Suprapubic skin (tissue), 4 donors: ENCODE measurements at regions not wholly inside any gene's neighbourhood (a gene's known extent, or its start where the extent isn't known, plus 50 kb on each side); places are given as distances from the start of the nearest gene placed in this dataset.

ENCODE experiments used
- CTCF ChIP-seq, 2 donors: fragments of 200-600 bp in 1 of 2; fragments of 450-650 bp in 1 of 2; sonication (generic) in 1 of 2; IDR thresholded peaks; one replicate each; pipeline ENCODE4 v1.5.1; 2016 to 2019; ENCODE audit warnings: antibody characterized with exemption in 2 of 2, mild to moderate bottlenecking in 1 of 2, moderate library complexity in 1 of 2
- EP300 ChIP-seq: sonication (generic); formaldehyde crosslinking; IDR thresholded peaks from one replicate; pipeline ENCODE4 v1.6.1; 2017; ENCODE audit warnings: antibody characterized with exemption
- POLR2A ChIP-seq, 2 donors: fragments of 450-650 bp; IDR thresholded peaks; one replicate each; pipeline ENCODE4 v1.6.1; 2017; ENCODE audit warnings: antibody characterized with exemption in 2 of 2, mild to moderate bottlenecking in 2 of 2, moderate library complexity in 2 of 2
- POLR2AphosphoS5 ChIP-seq, 3 donors: sonication (generic); formaldehyde crosslinking; IDR thresholded peaks; one replicate each; pipeline ENCODE4 v1.6.1; 2017; ENCODE audit warnings: antibody characterized with exemption in 3 of 3

DNA sequence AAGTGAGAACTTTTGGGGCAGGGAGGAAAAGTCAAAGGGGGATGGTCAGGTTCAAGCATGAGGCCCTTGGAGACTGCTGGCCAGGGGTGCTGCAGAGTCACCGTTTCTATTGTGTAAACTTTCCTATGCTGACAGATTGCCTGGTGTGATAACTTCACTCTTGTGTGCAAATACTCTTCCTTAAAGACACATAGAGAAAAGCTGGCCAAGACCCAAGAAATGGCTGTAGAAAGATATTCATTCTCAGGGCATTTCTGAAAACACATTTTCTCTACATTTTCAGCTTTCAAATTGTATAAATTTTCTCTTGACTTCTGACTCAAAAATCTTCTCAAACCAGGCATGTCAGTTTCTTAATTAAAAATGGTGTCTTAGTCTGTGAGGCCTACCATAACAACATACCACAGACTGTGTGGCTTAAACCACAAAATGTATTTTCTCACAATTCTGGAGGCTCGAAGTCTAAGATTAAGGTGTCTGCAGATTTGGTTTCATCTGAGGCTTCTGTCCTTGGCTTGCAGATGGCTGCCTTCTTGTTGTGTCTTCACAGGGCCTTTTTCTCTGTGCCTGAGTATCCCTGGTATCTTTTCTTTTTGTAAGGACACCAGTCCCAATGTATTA lies 304.5 kb downstream of the KCNRG start:
- TF ChIP-seq CTCF (IDR thresholded peaks at IDR 0.05) (no peak), POLR2A (IDR thresholded peaks at IDR 0.05) (no peak), EP300 (no peak), POLR2AphosphoS5 (IDR thresholded peaks at IDR 0.05) (no peak)
